Activated CD4-positive, CD25-positive, alpha-beta regulatory T cell treated with anti-CD3 and anti-CD28 coated beads, Interleukin-2, amount 50 U/mL, for 24 hours (primary cell): ENCODE measurements at regions not wholly inside any gene's neighbourhood (a gene's known extent, or its start where the extent isn't known, plus 50 kb on each side); places are given as distances from the start of the nearest gene placed in this dataset.

Source experiments
- ATAC-seq, 2 donors: fragments of 150-1000 bp; cut with Tn5 transposase; one replicate each; pipeline ENCODE4 v1.10.0; 2021; ENCODE audit warnings: mild to moderate bottlenecking in 1 of 2, moderate library complexity in 1 of 2

DNA sequence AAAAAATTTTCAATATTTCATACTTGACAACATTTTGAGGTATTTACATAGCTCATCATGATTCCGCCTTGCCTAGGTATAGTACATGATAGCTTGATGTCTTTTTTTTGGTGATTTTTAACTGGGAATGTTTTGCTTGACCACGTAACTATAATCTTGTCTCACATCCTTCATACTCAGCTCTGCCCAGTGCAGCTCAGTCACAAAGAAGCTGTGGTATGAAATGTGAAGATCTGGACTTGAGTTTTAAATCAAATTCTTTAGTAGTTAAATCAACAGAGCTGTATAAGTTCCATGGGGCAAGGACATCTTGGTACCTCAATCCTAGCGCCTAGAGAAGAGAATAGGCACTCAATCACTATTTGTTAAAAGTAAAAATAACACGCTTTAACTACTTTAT, 276.3 kb upstream of the DKK2 start:
- no peak for ATAC-seq

- ATAC-seq: no peak
These were observed 268.7 kb upstream of the DKK2 start for GRCh38 chr4:107304699-107305286.

DNA sequence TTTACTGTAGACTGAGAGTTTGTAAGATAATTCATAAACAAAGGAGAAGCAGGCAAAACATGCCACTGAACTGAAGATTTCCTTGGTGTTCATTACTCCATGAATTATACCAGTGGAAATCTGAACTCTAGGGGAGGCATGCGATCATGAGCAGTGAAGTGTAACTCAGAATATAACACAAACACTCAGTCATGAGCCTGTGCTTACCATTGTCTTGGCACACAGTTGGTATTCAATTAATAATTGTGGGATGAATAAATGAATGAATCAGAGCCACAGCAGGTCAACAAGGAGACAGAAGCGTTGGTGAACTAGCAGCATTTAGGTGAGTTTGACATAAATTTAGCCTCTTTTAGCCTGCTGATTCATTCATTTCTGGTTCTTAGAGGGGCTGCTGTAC, 263.5 kb upstream of the DKK2 start:
- no peak for ATAC-seq

- no peak for ATAC-seq
These were observed 256.9 kb upstream of the DKK2 start for GRCh38 chr4:107292979-107293378.

DNA sequence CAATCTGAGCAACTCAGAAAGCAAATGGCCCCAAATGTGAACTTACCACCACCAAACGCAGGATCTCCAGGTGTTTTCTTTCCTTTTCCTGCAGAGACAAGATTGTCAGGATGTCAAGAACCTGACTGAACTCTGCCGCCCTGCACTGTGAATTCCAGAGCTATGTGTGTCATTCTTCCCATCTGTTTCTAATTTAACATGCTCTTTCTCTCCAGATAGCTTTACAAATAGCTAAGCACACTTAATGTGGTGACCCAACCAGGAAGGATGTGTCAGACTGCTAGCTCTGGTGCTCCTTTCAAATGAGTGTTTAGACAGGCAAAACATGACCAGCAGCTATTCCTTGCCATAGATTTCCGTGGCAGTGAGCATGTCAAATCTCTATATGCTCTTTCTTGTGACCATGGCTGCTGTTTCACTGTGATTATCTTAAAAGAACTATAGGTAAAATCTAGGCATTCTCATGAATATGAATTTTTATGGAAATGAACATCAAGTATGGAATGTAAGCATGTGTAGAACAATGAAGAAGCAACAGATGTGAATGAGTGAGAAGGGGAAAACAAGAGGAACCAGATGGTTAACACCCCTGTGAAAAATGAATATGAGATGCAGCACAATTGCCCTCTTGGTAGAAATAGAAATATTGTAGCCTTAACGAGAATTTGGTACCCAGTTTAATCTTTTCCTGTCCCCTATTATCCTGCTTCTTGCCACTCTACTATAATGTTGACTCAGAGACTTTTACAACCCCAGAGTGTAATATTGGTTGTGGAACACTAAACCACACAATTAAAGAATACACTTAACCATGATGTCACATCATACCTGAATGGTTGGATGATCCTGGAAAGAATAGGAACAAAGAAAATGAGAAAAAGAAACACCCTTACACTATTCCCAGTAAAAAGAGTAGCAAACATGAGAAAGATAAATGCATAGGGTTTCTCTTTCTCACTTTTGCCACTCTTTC, 247.8 kb upstream of the DKK2 start:
- no peak for ATAC-seq

- no peak for ATAC-seq
These were observed 243.6 kb upstream of the DKK2 start for GRCh38 chr4:107279733-107280132.

DNA sequence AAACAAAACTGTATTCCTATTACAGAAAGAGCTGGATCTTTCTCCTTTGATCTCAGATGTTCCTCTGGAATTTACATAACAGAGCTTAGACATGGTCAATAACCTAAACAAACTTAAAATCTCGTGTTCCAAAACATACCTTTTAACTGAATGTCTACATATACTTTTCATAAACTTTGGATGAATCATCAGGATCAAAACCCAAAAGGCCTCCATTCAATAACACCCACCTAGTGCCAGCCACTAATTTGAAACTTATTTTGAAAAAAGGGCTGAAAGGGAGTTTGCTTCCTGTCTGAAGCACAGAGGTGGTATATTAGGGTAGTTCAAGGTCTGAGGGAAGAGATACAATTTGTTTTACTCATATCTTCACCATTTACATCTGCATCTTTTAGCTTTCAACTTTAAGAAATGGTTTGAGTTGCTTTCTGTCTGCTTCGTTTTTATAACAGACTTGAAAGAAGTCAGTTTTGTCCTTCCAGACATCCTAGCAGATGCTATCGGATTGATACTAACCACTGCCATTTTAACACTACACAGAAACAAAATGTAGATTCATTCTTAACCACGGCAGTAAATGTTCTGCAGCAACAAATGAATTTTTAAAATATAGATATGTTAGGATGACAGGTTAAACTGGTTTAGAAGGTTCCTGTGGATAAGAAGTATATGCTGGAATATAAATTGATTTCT, 242.8 kb upstream of the DKK2 start:
- ATAC-seq: no peak

GRCh38 chr4:107276052-107276451, 239.9 kb upstream of the DKK2 start:
- no peak for ATAC-seq

GRCh38 chr4:107275225-107275624, 239.1 kb upstream of the DKK2 start:
- ATAC-seq: no peak

DNA sequence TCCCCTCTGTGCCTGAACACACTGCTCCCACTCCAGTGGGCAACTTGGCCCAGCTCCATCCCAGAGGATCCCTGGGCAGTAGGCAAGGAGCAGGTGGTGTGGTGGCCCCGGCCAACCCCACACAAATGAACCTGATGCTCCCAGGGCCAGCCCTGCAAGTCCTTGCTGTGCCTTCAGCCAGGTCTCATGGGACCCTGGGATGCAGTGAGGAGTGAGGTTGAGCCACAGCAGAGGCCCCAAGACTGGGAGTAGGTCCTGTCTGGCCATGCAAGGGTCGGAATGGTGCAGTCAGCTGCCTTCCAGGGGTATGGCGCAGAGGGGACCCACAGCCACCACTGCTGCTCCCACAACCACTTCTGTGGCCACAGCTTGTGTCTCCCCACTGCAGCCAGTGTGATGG, 234.5 kb upstream of the DKK2 start:
- peak in 1 of 2 donors; percentile 12 for ATAC-seq

DNA sequence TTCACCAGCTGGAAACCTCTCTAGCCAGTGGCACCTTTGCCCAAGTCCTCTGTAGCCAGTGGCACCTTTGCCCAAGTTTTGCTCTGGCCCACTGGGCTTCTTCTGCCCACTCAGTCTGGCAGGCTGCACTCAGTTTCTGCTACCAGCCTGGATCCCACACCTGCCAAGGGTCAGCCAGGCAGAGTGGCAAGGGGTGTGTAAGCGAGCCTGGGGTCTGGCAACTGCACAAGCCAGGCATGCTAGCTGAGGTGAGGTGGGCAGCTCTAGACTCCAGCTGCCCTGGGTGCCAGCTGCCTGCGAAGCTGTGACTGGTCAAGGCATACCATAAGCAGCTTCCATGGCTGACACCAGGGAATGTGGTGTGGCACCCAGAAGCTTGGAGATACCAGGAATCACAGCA, 233.1 kb upstream of the DKK2 start:
- ATAC-seq: no peak

DNA sequence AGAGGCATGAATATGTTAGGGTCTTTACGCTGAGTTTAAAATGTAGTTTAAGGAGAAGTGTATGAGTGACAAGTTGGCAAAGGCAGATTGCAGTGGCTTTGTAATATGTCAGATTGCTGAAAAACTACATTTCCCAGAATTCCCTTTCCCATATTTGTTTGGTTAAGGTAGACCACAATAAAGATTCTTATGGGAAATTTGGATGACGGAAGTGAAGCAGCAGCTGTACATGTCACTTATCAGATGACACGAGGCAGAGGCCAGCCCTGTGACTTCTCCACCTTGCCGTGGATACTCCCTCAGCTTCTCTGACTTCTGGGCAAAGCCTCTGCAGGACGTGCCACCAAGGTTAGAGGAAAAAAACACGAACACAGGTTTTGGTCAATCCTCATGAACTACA, 229.7 kb upstream of the DKK2 start:
- ATAC-seq: no peak

GRCh38 chr4:107261241-107261874, 225.2 kb upstream of the DKK2 start:
- no peak for ATAC-seq

DNA sequence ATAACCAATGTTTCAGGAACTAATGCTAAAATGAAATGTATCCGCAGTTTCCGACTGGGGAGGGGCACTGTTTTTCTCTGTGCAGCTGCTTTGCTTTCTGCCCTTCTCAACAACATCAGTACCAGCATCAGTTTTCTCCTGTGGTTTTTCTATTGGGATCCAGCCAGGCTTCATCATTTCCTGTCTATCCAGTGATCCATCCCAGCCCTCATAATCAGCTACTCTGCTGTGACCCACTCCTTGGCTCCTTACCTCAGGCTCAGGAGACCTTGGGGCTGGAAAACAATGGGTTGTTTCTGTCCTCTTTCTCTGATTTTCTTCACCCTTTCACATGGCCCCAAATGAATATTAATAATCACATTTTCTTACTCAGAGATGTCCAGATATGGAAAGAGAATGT, 222.2 kb upstream of the DKK2 start:
- ATAC-seq: no peak

DNA sequence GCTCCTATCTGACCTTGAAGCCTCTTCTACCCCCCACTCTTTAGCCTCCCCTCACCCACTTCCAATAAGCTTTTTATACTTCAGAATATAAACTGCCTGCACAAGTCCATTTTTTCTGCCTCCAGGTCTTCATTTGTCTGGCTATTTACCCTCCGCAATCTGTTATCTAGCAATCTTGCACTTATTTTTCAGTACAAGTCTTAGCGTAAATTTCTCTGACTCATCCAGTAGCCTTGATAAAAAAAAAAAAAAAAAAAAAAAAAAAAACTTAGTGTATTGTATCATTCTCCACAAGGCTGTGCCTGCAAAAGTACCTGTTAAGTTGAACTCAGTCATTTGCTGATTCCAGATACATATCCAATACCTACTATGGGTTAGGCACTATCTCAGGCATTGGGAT, 219.5 kb upstream of the DKK2 start:
- ATAC-seq: no peak

GRCh38 chr4:107255114-107255513, 219.0 kb upstream of the DKK2 start:
- no peak for ATAC-seq

- no peak for ATAC-seq
These were observed 217.5 kb upstream of the DKK2 start for GRCh38 chr4:107253579-107254068.

DNA sequence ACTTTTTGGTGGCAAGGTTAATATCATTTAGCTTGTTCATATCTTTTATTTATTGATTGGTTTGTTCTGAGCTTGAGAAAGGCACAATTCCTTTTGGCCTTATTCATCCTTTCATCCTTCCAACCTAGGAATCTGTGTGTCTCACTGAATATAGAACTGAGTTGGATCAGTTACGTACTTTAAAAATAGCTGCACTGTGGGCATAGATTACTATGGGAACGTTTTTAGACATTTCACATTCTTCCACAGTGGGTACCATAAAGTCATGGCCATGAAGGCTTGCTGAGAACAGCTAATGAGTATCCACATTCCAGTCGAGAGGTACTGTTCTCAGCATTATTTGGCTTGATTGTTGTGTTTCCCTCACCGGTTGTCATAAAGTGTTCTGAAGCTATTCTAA, 217.0 kb upstream of the DKK2 start:
- ATAC-seq: no peak

GRCh38 chr4:107252571-107252970, 216.5 kb upstream of the DKK2 start:
- ATAC-seq: no peak

DNA sequence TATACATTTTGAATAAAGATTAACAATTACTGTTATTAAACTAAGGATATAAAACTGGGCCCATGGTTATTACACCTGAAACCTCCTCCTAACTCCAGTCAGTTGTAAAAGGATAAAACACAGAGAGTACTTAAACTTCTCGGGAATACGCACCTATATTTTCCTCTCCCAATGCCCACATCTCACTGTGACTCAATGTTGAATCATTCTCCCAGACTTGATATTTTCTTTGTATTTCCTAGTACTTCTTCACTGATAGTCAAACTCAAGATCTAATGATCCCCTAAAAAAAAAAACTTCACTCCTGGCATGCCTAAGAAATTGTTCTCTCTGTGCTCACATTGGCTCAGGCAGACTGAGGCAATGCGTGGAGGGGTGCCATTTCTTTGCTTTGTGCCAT, 212.5 kb upstream of the DKK2 start:
- no peak for ATAC-seq

- ATAC-seq: no peak
These were observed 211.6 kb upstream of the DKK2 start for GRCh38 chr4:107247738-107248137.

- no peak for ATAC-seq
These were observed 210.6 kb upstream of the DKK2 start for GRCh38 chr4:107246761-107247160.

DNA sequence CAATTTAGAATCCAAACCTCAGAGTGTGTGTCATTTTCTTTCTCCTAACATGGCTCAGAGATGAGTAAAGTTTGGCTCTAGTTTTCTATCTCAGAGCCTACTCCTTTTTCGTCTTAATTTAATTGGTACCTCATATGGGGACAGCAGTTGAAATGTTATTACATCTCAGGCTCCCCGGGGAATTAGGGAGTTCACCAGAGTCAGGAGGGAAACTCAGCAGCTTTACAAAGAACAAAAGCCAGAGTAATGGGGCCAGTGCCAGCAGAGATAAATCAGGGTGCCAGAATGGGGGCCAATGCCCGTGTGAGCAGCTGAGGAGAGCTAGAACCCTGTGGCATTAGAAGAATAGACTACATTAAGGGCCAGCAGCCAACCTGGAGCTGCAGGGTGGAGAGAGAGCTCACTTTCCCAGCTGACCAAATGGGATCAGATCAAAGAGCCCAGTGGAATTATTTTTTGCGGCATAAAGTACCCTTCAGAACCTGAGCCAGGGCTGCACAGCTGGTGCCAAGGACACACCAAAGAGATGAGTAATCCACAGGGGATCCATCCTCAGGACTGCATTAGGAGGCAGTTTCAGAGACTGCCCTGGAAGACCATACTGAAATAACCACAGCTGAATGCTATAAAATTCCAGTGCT, 207.1 kb upstream of the DKK2 start:
- ATAC-seq: no peak
